ENCODE measurements at regions not wholly inside any gene's neighbourhood (a gene's known extent, or its start where the extent isn't known, plus 50 kb on each side); places are given as distances from the start of the nearest gene placed in this dataset.

- intact Hi-C loops (cut with DNase I), result no loop called here
- Histone ChIP-seq H3K27ac (peak overlapping the region; percentile 68 to 72 (median 72)), H3K36me3 (no peaks in the 10 kb centered on the region), H3K4me1 (peaks cover 36 to 53% of the 10 kb centered on the region in 2 donors), H3K9me3 (no peaks in the 10 kb centered on the region), H3K27me3 (no peaks in the 10 kb centered on the region), H3K4me3 (replicated peaks in 1 of 3) (no peak overlapping the region)
- 38 to 50% methylated on average over 3 of the region's 3 CpGs for WGBS, 2 donors
- DNase-seq, result peak; percentile 61 to 67
- TF ChIP-seq POLR2A (IDR thresholded peaks at IDR 0.05), result no peak
- TF ChIP-seq, protein P1, sequence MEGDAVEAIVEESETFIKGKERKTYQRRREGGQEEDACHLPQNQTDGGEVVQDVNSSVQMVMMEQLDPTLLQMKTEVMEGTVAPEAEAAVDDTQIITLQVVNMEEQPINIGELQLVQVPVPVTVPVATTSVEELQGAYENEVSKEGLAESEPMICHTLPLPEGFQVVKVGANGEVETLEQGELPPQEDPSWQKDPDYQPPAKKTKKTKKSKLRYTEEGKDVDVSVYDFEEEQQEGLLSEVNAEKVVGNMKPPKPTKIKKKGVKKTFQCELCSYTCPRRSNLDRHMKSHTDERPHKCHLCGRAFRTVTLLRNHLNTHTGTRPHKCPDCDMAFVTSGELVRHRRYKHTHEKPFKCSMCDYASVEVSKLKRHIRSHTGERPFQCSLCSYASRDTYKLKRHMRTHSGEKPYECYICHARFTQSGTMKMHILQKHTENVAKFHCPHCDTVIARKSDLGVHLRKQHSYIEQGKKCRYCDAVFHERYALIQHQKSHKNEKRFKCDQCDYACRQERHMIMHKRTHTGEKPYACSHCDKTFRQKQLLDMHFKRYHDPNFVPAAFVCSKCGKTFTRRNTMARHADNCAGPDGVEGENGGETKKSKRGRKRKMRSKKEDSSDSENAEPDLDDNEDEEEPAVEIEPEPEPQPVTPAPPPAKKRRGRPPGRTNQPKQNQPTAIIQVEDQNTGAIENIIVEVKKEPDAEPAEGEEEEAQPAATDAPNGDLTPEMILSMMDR (IDR thresholded peaks at IDR 0.05), result no peak
Measured at GRCh38 chr12:75766263-75767160, 255.1 kb upstream of the KRR1 start.

- H3K9me3 ChIP-seq, result no peaks in the 10 kb centered on the region
- no peak for DNase-seq
- no peaks in the 10 kb centered on the region for H3K27me3 ChIP-seq
- H3K4me3 ChIP-seq (replicated peaks in 1 of 3), result no peak overlapping the region
- H3K4me1 ChIP-seq, result peaks cover 36 to 51% of the 10 kb centered on the region in 2 donors
- no peak for TF ChIP-seq POLR2A (IDR thresholded peaks at IDR 0.05)
- TF ChIP-seq, protein P1 (IDR thresholded peaks at IDR 0.05), result no peak
- no peaks in the 10 kb centered on the region for H3K36me3 ChIP-seq
- WGBS, 2 donors, result 84 to 89% methylated on average over 3 of the region's 3 CpGs
- H3K27ac ChIP-seq, result peak overlapping the region; percentile 46 to 72 (median 60)
- intact Hi-C loops (cut with DNase I), result no loop called here
Measured at GRCh38 chr12:75765170-75766059, 254.0 kb upstream of the KRR1 start.

- H3K9me3 ChIP-seq, result no peaks in the 10 kb centered on the region
- intact Hi-C loops (cut with DNase I), result no loop called here
- no peaks in the 10 kb centered on the region for H3K27me3 ChIP-seq
- H3K4me1 ChIP-seq, result peaks cover 36 to 49% of the 10 kb centered on the region in 2 donors
- no peak for DNase-seq
- TF ChIP-seq, protein P1 (IDR thresholded peaks at IDR 0.05), result no peak
- H3K27ac ChIP-seq, result peak overlapping the region; percentile 46 to 72 (median 60)
- H3K4me3 ChIP-seq (replicated peaks in 1 of 3), result no peak overlapping the region
- H3K36me3 ChIP-seq, result no peaks in the 10 kb centered on the region
- 80 to 82% methylated on average over 5 of the region's 5 CpGs for WGBS, 2 donors
Measured at GRCh38 chr12:75764091-75764841, 252.9 kb upstream of the KRR1 start.

GRCh38 chr12:75760573-75761294 lies 249.3 kb upstream of the KRR1 start:
- WGBS, 2 donors, result 92 to 95% methylated on average over 7 of the region's 7 CpGs
- no peak for TF ChIP-seq POLR2A (IDR thresholded peaks at IDR 0.05)
- TF ChIP-seq, protein P1 (IDR thresholded peaks at IDR 0.05), result no peak
- intact Hi-C loops (cut with DNase I), result no loop called here
- peaks cover 15 to 27% of the 10 kb centered on the region in 2 donors for H3K4me1 ChIP-seq
- DNase-seq, result no peak
- no peaks in the 10 kb centered on the region for H3K9me3 ChIP-seq
- no peak overlapping the region for H3K27ac ChIP-seq
- no peaks in the 10 kb centered on the region for H3K36me3 ChIP-seq
- no peak overlapping the region for H3K4me3 ChIP-seq (replicated peaks in 1 of 3)
- H3K27me3 ChIP-seq, result no peaks in the 10 kb centered on the region

All from thyroid gland (tissue), 4 donors.